GM04503 (cell line): ENCODE measurements at regions not wholly inside any gene's neighbourhood (a gene's known extent, or its start where the extent isn't known, plus 50 kb on each side); places are given as distances from the start of the nearest gene placed in this dataset.

ENCODE experiments used
- DNase-seq: peaks from one replicate; pipeline ENCODE4 v3.0.0-alpha.2; 2012; ENCODE audit warnings: low read depth

- no peak for DNase-seq
These were observed 50.0 kb upstream of the SYNPR start for GRCh38 chr3:63228087-63228486.
